HG03045 (cell line): ENCODE measurements at regions not wholly inside any gene's neighbourhood (a gene's known extent, or its start where the extent isn't known, plus 50 kb on each side); places are given as distances from the start of the nearest gene placed in this dataset.

Experiments
- ATAC-seq: cut with Tn5 transposase; IDR thresholded peaks from one replicate; pipeline ENCODE4 v1.9.1; 2021; ENCODE audit warnings: mild to moderate bottlenecking, moderate library complexity; ENCODE audit not compliant: unreplicated experiment

- no peak for ATAC-seq
Measured at GRCh38 chr3:24595796-24596195, 101.1 kb upstream of the THRB start.

- no peak for ATAC-seq
Measured at GRCh38 chr3:24596626-24597025, 102.0 kb upstream of the THRB start.

GRCh38 chr3:24598695-24599470 is 104.2 kb upstream of the THRB start:
- no peak for ATAC-seq

GRCh38 chr3:24601066-24601939 is 106.7 kb upstream of the THRB start:
- ATAC-seq: no peak

- ATAC-seq: no peak
Measured at GRCh38 chr3:24604215-24604614, 109.6 kb upstream of the THRB start.

GRCh38 chr3:24605511-24606028 is 110.9 kb upstream of the THRB start:
- no peak for ATAC-seq

GRCh38 chr3:24607281-24607680 is 112.6 kb upstream of the THRB start:
- ATAC-seq: no peak

GRCh38 chr3:24608701-24609390 is 114.2 kb upstream of the THRB start:
- no peak for ATAC-seq

- no peak for ATAC-seq
Measured at GRCh38 chr3:24614359-24614758, 119.7 kb upstream of the THRB start.

- no peak for ATAC-seq
Measured at GRCh38 chr3:24615177-24615576, 120.5 kb upstream of the THRB start.

- no peak for ATAC-seq
Measured at GRCh38 chr3:24616110-24616829, 121.6 kb upstream of the THRB start.

GRCh38 chr3:24622138-24622537 is 127.5 kb upstream of the THRB start:
- no peak for ATAC-seq

GRCh38 chr3:24622696-24623225 is 128.1 kb upstream of the THRB start:
- ATAC-seq: no peak

GRCh38 chr3:24623657-24624056 is 129.0 kb upstream of the THRB start:
- no peak for ATAC-seq

GRCh38 chr3:24624938-24625681 is 130.5 kb upstream of the THRB start:
- no peak for ATAC-seq

- ATAC-seq: no peak
Measured at GRCh38 chr3:24628523-24629258, 134.0 kb upstream of the THRB start.

- no peak for ATAC-seq
Measured at GRCh38 chr3:24631481-24631880, 136.8 kb upstream of the THRB start.

- ATAC-seq: no peak
Measured at GRCh38 chr3:24639061-24639460, 144.4 kb upstream of the THRB start.
